ENCODE measurements at regions not wholly inside any gene's neighbourhood (a gene's known extent, or its start where the extent isn't known, plus 50 kb on each side); places are given as distances from the start of the nearest gene placed in this dataset.
"Not testable (repeated sequence)": the region's sequence is repeated elsewhere in the genome, so short reads cannot be mapped to it uniquely, and the experiment has no call there.

- no peaks in the 10 kb centered on the region for H3K36me3 ChIP-seq
- DNase-seq (no peak), ATAC-seq (peak; percentile 53 to 59)
- no peaks in the 10 kb centered on the region for H3K27me3 ChIP-seq (ENCODE audit: low read depth)
- TF ChIP-seq, protein P1, sequence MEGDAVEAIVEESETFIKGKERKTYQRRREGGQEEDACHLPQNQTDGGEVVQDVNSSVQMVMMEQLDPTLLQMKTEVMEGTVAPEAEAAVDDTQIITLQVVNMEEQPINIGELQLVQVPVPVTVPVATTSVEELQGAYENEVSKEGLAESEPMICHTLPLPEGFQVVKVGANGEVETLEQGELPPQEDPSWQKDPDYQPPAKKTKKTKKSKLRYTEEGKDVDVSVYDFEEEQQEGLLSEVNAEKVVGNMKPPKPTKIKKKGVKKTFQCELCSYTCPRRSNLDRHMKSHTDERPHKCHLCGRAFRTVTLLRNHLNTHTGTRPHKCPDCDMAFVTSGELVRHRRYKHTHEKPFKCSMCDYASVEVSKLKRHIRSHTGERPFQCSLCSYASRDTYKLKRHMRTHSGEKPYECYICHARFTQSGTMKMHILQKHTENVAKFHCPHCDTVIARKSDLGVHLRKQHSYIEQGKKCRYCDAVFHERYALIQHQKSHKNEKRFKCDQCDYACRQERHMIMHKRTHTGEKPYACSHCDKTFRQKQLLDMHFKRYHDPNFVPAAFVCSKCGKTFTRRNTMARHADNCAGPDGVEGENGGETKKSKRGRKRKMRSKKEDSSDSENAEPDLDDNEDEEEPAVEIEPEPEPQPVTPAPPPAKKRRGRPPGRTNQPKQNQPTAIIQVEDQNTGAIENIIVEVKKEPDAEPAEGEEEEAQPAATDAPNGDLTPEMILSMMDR (IDR thresholded peaks at IDR 0.05) = peak; percentile 49
- H3K27ac ChIP-seq = no peak overlapping the region
- intact Hi-C loops (cut with DNase I) = no loop called here
- H3K9me3 ChIP-seq = no peaks in the 10 kb centered on the region
- no peak overlapping the region for H3K4me3 ChIP-seq
- peaks cover 14% of the 10 kb centered on the region for H3K4me1 ChIP-seq
Observed at GRCh38 chr6:4253604-4254231, 118.3 kb upstream of the ECI2 start.

DNA sequence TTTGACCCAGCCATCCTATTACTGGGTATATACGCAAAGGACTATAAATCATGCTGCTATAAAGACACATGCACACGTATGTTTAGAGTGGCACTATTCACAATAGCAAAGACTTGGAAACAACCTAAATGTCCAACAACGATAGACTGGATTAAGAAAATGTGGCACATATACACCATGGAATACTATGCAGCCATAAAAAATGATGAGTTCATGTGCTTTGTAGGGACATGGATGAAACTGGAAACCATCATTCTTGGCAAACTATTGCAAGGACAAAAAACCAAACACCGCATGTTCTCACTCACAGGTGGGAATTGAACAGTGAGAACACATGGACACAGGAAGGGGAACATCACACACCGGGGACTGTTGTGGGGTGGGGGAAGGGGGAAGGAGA lies 117.1 kb upstream of the ECI2 start:
- ATAC-seq; H3K27me3 ChIP-seq (ENCODE audit: low read depth); H3K27ac ChIP-seq; H3K9me3 ChIP-seq; intact Hi-C loops (cut with DNase I); DNase-seq; H3K36me3 ChIP-seq; H3K4me3 ChIP-seq: not testable (repeated sequence)
- peaks cover 14% of the 10 kb centered on the region for H3K4me1 ChIP-seq

DNA sequence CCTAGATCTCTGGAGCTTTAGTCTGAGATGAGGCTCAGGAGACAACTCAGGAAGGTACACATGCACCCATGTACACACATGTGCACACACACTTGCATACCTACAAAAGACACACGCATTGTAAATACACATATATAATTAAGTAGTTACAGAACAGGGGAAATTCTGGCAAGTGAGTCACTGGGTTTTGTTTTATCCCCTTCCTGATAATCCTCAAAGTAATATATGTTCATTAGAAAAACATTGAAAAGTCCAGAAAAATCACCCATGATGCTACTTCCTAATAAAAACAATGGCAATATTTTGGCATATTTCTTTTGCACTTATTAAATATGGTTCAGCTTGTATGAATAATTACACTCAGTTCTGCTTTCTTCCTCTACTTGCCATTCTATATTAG lies 115.3 kb upstream of the ECI2 start:
- Histone ChIP-seq H3K27ac (no peak overlapping the region), H3K27me3 (ENCODE audit: low read depth) (no peaks in the 10 kb centered on the region), H3K9me3 (no peaks in the 10 kb centered on the region), H3K4me1 (peaks cover 14% of the 10 kb centered on the region), H3K36me3 (no peaks in the 10 kb centered on the region), H3K4me3 (no peak overlapping the region)
- intact Hi-C loops (cut with DNase I) = no loop called here
- TF ChIP-seq, protein P1 (IDR thresholded peaks at IDR 0.05) = no peak
- no peak for ATAC-seq
- DNase-seq = no peak

DNA sequence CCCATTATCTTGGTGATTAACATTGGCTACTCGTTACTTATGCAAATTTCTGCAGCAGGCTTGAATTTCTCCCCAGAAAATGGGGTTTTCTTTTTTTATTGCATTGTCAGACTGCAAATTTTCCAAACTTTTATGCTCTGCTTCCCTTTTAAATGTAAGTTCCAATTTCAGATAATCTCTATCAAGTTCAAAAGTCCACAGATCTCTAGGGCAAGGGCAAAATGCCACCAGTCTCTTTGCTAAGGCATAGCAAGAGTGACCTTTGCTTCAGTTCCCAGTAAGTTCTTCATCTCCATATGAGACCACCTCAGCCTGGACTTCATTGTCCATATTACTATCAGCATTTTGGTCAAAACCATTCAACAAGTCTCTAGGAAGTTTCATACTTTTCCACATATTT lies 108.5 kb upstream of the ECI2 start:
- DNase-seq; H3K4me1 ChIP-seq; H3K4me3 ChIP-seq; H3K27me3 ChIP-seq (ENCODE audit: low read depth); ATAC-seq; H3K27ac ChIP-seq; intact Hi-C loops (cut with DNase I); H3K36me3 ChIP-seq: not testable (repeated sequence)
- peaks cover 11% of the 10 kb centered on the region for H3K9me3 ChIP-seq

DNA sequence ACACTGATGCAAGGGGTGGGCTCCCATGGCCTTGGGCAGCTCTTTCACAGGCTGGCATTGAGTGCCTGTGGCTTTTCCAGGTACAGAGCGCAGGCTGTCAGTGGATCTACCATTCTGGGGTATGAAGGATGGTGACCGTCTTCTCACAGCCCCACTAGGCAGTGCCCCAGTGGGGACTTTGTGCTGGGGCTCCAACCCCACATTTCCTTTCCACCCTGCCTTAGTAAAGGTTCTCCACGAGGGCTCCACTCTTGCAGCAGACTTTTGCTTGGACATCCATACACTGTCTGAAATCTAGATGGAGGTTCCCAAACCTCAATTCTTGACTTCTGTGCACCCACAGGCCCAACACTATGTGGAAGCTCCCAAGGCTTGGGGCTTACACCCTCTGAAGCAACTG lies 107.9 kb upstream of the ECI2 start:
- H3K36me3 ChIP-seq = no peaks in the 10 kb centered on the region

DNA sequence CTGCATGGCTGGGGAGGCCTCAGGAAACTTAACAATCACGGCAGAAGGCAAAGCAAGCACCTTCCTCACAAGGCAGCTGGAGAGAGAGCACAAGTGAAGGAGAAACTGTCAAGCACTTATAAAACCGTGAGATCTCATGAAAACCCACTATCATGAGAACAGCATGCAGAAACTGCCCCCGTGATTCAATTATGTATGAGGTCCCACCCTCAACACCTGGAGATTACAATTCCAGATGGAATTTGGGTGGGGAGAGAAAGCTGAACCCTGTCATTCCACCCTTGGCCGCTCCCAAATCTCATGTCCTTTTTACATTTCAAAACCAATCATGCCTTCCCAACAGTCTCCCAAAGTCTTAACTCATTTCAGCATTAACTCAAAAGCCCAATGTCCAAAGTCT lies 107.2 kb upstream of the ECI2 start:
- Histone ChIP-seq H3K27ac (no peak overlapping the region), H3K9me3 (peaks cover 11% of the 10 kb centered on the region), H3K27me3 (ENCODE audit: low read depth) (no peaks in the 10 kb centered on the region), H3K4me3 (no peak overlapping the region), H3K4me1 (no peaks in the 10 kb centered on the region), H3K36me3 (no peaks in the 10 kb centered on the region)
- TF ChIP-seq, protein P1 (IDR thresholded peaks at IDR 0.05) = no peak
- intact Hi-C loops (cut with DNase I) = no loop called here
- DNase-seq (no peak), ATAC-seq (no peak)

More for the DNA sequence above, 107.9 kb upstream of the ECI2 start:
- no peaks in the 10 kb centered on the region for H3K27me3 ChIP-seq (ENCODE audit: low read depth)
- H3K4me1 ChIP-seq = no peaks in the 10 kb centered on the region
- no peak for DNase-seq
- no peak overlapping the region for H3K4me3 ChIP-seq
- TF ChIP-seq, protein P1 (IDR thresholded peaks at IDR 0.05) = no peak
- H3K9me3 ChIP-seq = peaks cover 11% of the 10 kb centered on the region
- intact Hi-C loops (cut with DNase I) = no loop called here
- no peak for ATAC-seq
- no peak overlapping the region for H3K27ac ChIP-seq
